SK-N-MC (cell line): ENCODE measurements at regions not wholly inside any gene's neighbourhood (a gene's known extent, or its start where the extent isn't known, plus 50 kb on each side); places are given as distances from the start of the nearest gene placed in this dataset.

Experiments used
- EZH2 ChIP-seq: fragments of 200-600 bp; sonication (generic); IDR thresholded peaks from one replicate; pipeline ENCODE4 v1.6.1; 2017; ENCODE audit warnings: antibody characterized with exemption
- FOXP2 ChIP-seq: optimal IDR thresholded peaks from 2 replicates; pipeline ENCODE3; 2011; ENCODE audit warnings: mild to moderate bottlenecking, moderate library complexity; ENCODE audit not compliant: insufficient read depth; ENCODE audit errors: extremely low read length, control extremely low read depth
- POLR2AphosphoS5 ChIP-seq: IDR thresholded peaks from 2 replicates; pipeline ENCODE4 v1.6.1; 2012; ENCODE audit warnings: mild to moderate bottlenecking, low read depth, low read length, borderline replicate concordance

- no peak for TF ChIP-seq EZH2
- no peak for TF ChIP-seq POLR2AphosphoS5
- TF ChIP-seq FOXP2: no peak
Observed at GRCh38 chr4:95981591-95981990, 141.7 kb downstream of the PDHA2 start.
